ENCODE measurements at regions not wholly inside any gene's neighbourhood (a gene's known extent, or its start where the extent isn't known, plus 50 kb on each side); places are given as distances from the start of the nearest gene placed in this dataset.

- no peak for TF ChIP-seq CTCF (IDR thresholded peaks at IDR 0.05)
- TF ChIP-seq EZH2 (IDR thresholded peaks at IDR 0.05), result no peak
Measured at GRCh38 chr10:8301831-8302230, 247.3 kb downstream of the GATA3 start.

Measured in neural progenitor cell (in vitro differentiated cells).